ENCODE measurements at regions not wholly inside any gene's neighbourhood (a gene's known extent, or its start where the extent isn't known, plus 50 kb on each side); places are given as distances from the start of the nearest gene placed in this dataset.

- TF ChIP-seq CTCF (IDR thresholded peaks at IDR 0.05) (no peak), POLR2A (IDR thresholded peaks at IDR 0.05) (no peak)
Observed at GRCh38 chr5:101327816-101328215, 424.7 kb upstream of the ST8SIA4 start.
